ENCODE measurements at regions not wholly inside any gene's neighbourhood (a gene's known extent, or its start where the extent isn't known, plus 50 kb on each side); places are given as distances from the start of the nearest gene placed in this dataset.

GRCh38 chr13:85729296-85729695, 69.9 kb downstream of the SLITRK6 start:
- no peak for TF ChIP-seq TAF1 (IDR thresholded peaks at IDR 0.05; ENCODE audit: borderline replicate concordance, insufficient read depth, low read length)
- no peak for TF ChIP-seq SIN3A (IDR thresholded peaks at IDR 0.05; ENCODE audit: borderline replicate concordance, insufficient read depth, low read length)
- TF ChIP-seq REST (IDR thresholded peaks at IDR 0.05; ENCODE audit: insufficient read depth in 1 of 2, low read depth in 2 of 2, low read length in 2 of 2): no peak
- no peak for TF ChIP-seq FOXP2 (optimal IDR thresholded peaks at IDR 0.05; ENCODE audit: borderline replicate concordance, extremely low read depth, extremely low read length, insufficient read depth)
- TF ChIP-seq POLR2AphosphoS5 (IDR thresholded peaks at IDR 0.05; ENCODE audit: low read depth, low read length): no peak

- TF ChIP-seq FOXP2 (optimal IDR thresholded peaks at IDR 0.05; ENCODE audit: borderline replicate concordance, extremely low read depth, extremely low read length, insufficient read depth): no peak
- TF ChIP-seq TAF1 (IDR thresholded peaks at IDR 0.05; ENCODE audit: borderline replicate concordance, insufficient read depth, low read length): no peak
- no peak for TF ChIP-seq SIN3A (IDR thresholded peaks at IDR 0.05; ENCODE audit: borderline replicate concordance, insufficient read depth, low read length)
- TF ChIP-seq REST (IDR thresholded peaks at IDR 0.05; ENCODE audit: insufficient read depth in 1 of 2, low read depth in 2 of 2, low read length in 2 of 2): no peak
- TF ChIP-seq POLR2AphosphoS5 (IDR thresholded peaks at IDR 0.05; ENCODE audit: low read depth, low read length): no peak
These were observed 70.4 kb downstream of the SLITRK6 start for GRCh38 chr13:85728811-85729210.

GRCh38 chr13:85725433-85725832, 73.8 kb downstream of the SLITRK6 start:
- TF ChIP-seq TAF1 (IDR thresholded peaks at IDR 0.05; ENCODE audit: borderline replicate concordance, insufficient read depth, low read length) (no peak), REST (IDR thresholded peaks at IDR 0.05; ENCODE audit: insufficient read depth in 1 of 2, low read depth in 2 of 2, low read length in 2 of 2) (no peak), POLR2AphosphoS5 (IDR thresholded peaks at IDR 0.05; ENCODE audit: low read depth, low read length) (no peak), SIN3A (IDR thresholded peaks at IDR 0.05; ENCODE audit: borderline replicate concordance, insufficient read depth, low read length) (no peak)

GRCh38 chr13:85724546-85725432, 74.4 kb downstream of the SLITRK6 start:
- no peak for TF ChIP-seq FOXP2 (optimal IDR thresholded peaks at IDR 0.05; ENCODE audit: borderline replicate concordance, extremely low read depth, extremely low read length, insufficient read depth)
- no peak for TF ChIP-seq POLR2AphosphoS5 (IDR thresholded peaks at IDR 0.05; ENCODE audit: low read depth, low read length)
- TF ChIP-seq REST (IDR thresholded peaks at IDR 0.05; ENCODE audit: insufficient read depth in 1 of 2, low read depth in 2 of 2, low read length in 2 of 2): no peak
- TF ChIP-seq SIN3A (IDR thresholded peaks at IDR 0.05; ENCODE audit: borderline replicate concordance, insufficient read depth, low read length): no peak
- TF ChIP-seq TAF1 (IDR thresholded peaks at IDR 0.05; ENCODE audit: borderline replicate concordance, insufficient read depth, low read length): no peak
